H1 (cell line): ENCODE measurements at regions not wholly inside any gene's neighbourhood (a gene's known extent, or its start where the extent isn't known, plus 50 kb on each side); places are given as distances from the start of the nearest gene placed in this dataset.

ENCODE experiments used
- CTCF ChIA-PET: fragments of 300-600 bp; sonication (Branson Sonifier 250); formaldehyde crosslinking; loops from one replicate; lab custom pipeline; 2021; ENCODE audit not compliant: partially characterized antibody; lab: Charles Lee
- POLR2A ChIA-PET: fragments of 300-600 bp; sonication (Branson Sonifier 250); formaldehyde crosslinking; loops from one replicate; lab custom pipeline; 2021; ENCODE audit warnings: inconsistent platforms; ENCODE audit not compliant: partially characterized antibody; lab: Charles Lee
- DNase-seq, 2 experiments: peaks; one replicate each; pipeline versions ENCODE4 v3.0.0 to v3.0.0-alpha.2; 2010 to 2022; ENCODE audit warnings: low spot score in 2 of 2, low read depth in 1 of 2, mixed read lengths in 1 of 2
- FAIRE-seq: peaks from 2 replicates; lab custom pipeline; 2011; peaks lifted over from hg19 to GRCh38; lab: Jason Lieb, UNC
- H2AFZ ChIP-seq: 2 replicates; pipeline ENCODE4 v1.8.1; 2012; ENCODE audit warnings: low read length, inconsistent platforms
- H2AK5ac ChIP-seq: 2 replicates; pipeline ENCODE4 v1.6.1; 2013; ENCODE audit warnings: low read depth, low read length
- H2BK120ac ChIP-seq: replicated peaks from 2 replicates; pipeline ENCODE3; 2013; ENCODE audit warnings: low read depth, low read length, inconsistent platforms
- H2BK12ac ChIP-seq: 2 replicates; pipeline ENCODE4 v1.6.1; 2013; ENCODE audit warnings: low read depth, low read length
- H2BK15ac ChIP-seq: 2 replicates; pipeline ENCODE4 v1.6.1; 2013; ENCODE audit warnings: low read length
- H2BK20ac ChIP-seq: 2 replicates; pipeline ENCODE4 v1.6.1; 2013; ENCODE audit warnings: low read length
- H2BK5ac ChIP-seq: 2 replicates; pipeline ENCODE4 v1.6.1; 2013; ENCODE audit warnings: low read depth, low read length
- H3K14ac ChIP-seq: 2 replicates; pipeline ENCODE4 v1.6.1; 2013; ENCODE audit warnings: inconsistent platforms; ENCODE audit not compliant: insufficient read length
- H3K18ac ChIP-seq: 2 replicates; pipeline ENCODE4 v1.6.1; 2013; ENCODE audit warnings: low read length; ENCODE audit errors: extremely low read depth
- H3K23ac ChIP-seq: 2 replicates; pipeline ENCODE4 v1.6.1; 2013; ENCODE audit warnings: inconsistent platforms; ENCODE audit not compliant: insufficient read length
- H3K23me2 ChIP-seq: 2 replicates; pipeline ENCODE4 v1.6.1; 2013; ENCODE audit warnings: low read depth, low read length
- H3K27ac ChIP-seq: 2 replicates; pipeline ENCODE4 v1.6.1; 2011; ENCODE audit warnings: low read depth, low read length, inconsistent platforms
- H3K27me3 ChIP-seq, 4 experiments: replicated peaks in 1 of 4; 1 replicate in 1 of 4; 2 replicates in 3 of 4; pipeline versions ENCODE4 v1.6.1 to v1.8.1; 2011 to 2013; ENCODE audit warnings: low read length in 3 of 4, mild to moderate bottlenecking in 3 of 4, inconsistent platforms in 2 of 4, mixed read lengths in 2 of 4, moderate library complexity in 1 of 4; ENCODE audit not compliant: control insufficient read depth in 3 of 4, insufficient read depth in 3 of 4; ENCODE audit errors: extremely low read depth in 1 of 4
- H3K36me3 ChIP-seq, 4 experiments: 2 replicates each; pipeline versions ENCODE4 v1.6.1 to v1.8.1; 2011 to 2013; ENCODE audit warnings: mild to moderate bottlenecking in 4 of 4, low read length in 3 of 4, moderate library complexity in 2 of 4, control low read depth in 1 of 4, inconsistent platforms in 1 of 4; ENCODE audit not compliant: insufficient read depth in 4 of 4, control insufficient read depth in 2 of 4
- H3K4ac ChIP-seq: replicated peaks from 2 replicates; pipeline ENCODE3; 2013; ENCODE audit warnings: low read length, low read depth, mixed read lengths, inconsistent platforms; ENCODE audit not compliant: insufficient read length
- H3K4me1 ChIP-seq, 4 experiments: replicated peaks in 1 of 4; 1 replicate in 1 of 4; 2 replicates in 3 of 4; pipeline versions ENCODE4 v1.6.1 to v1.8.1; 2011 to 2013; ENCODE audit warnings: low read length in 3 of 4, inconsistent platforms in 2 of 4, mixed read lengths in 1 of 4; ENCODE audit not compliant: insufficient read depth in 4 of 4, control insufficient read depth in 3 of 4
- H3K4me2 ChIP-seq, 2 experiments: 2 replicates each; pipeline versions ENCODE4 v1.6.1 to v1.8.1; 2011 to 2013; ENCODE audit warnings: low read depth in 2 of 2, low read length in 2 of 2, control low read depth in 1 of 2, inconsistent platforms in 1 of 2, mild to moderate bottlenecking in 1 of 2; ENCODE audit not compliant: insufficient read depth in 1 of 2
- H3K4me3 ChIP-seq, 4 experiments: fragments of 200-600, 300-600 bp in 1 of 4; sonication (generic), shearing (Covaris generic), sonication (Bioruptor Twin) in 1 of 4; 2 replicates each; pipeline versions ENCODE4 v1.5.1 to v1.8.1; 2011 to 2016; ENCODE audit warnings: low read length in 4 of 4, low read depth in 3 of 4, control low read depth in 2 of 4, inconsistent platforms in 2 of 4, mild to moderate bottlenecking in 2 of 4, mixed read lengths in 1 of 4, moderate library complexity in 1 of 4; ENCODE audit not compliant: insufficient read depth in 2 of 4; ENCODE audit errors: extremely low read depth in 1 of 4
- H3K56ac ChIP-seq: replicated peaks from 2 replicates; pipeline ENCODE3; 2013; ENCODE audit warnings: low read depth, mild to moderate bottlenecking, mixed read lengths, low read length, inconsistent platforms; ENCODE audit not compliant: insufficient read length
- H3K79me1 ChIP-seq: 2 replicates; pipeline ENCODE4 v1.6.1; 2013; ENCODE audit warnings: low read depth, low read length, control low read depth
- H3K79me2 ChIP-seq, 2 experiments: 2 replicates each; pipeline versions ENCODE4 v1.6.1 to v1.8.1; 2012 to 2013; ENCODE audit warnings: low read length in 2 of 2, mild to moderate bottlenecking in 2 of 2, inconsistent platforms in 1 of 2; ENCODE audit not compliant: insufficient read depth in 2 of 2, control insufficient read depth in 1 of 2
- H3K9ac ChIP-seq, 4 experiments: replicated peaks in 1 of 4; 1 replicate in 1 of 4; 2 replicates in 3 of 4; pipeline versions ENCODE4 v1.6.1 to v1.8.1; 2011 to 2013; ENCODE audit warnings: low read depth in 3 of 4, low read length in 3 of 4, control low read depth in 2 of 4, mild to moderate bottlenecking in 2 of 4, moderate library complexity in 2 of 4, inconsistent platforms in 1 of 4; ENCODE audit errors: extremely low read depth in 1 of 4
- H3K9me3 ChIP-seq, 2 experiments: 2 replicates each; pipeline versions ENCODE4 v1.6.1 to v1.8.1; 2012 to 2013; ENCODE audit warnings: mild to moderate bottlenecking in 2 of 2, moderate library complexity in 2 of 2, control low read depth in 1 of 2, inconsistent platforms in 1 of 2, low read depth in 1 of 2, low read length in 1 of 2, mixed read lengths in 1 of 2; ENCODE audit not compliant: insufficient read depth in 2 of 2
- H4K20me1 ChIP-seq, 2 experiments: replicated peaks in 1 of 2; 2 replicates each; pipeline versions ENCODE3 to v1.8.1; 2011 to 2013; ENCODE audit warnings: inconsistent platforms in 2 of 2, low read length in 2 of 2, mild to moderate bottlenecking in 1 of 2; ENCODE audit not compliant: insufficient read depth in 2 of 2, control insufficient read depth in 1 of 2
- H4K5ac ChIP-seq: 2 replicates; pipeline ENCODE4 v1.6.1; 2013; ENCODE audit warnings: low read length, low read depth, mixed read lengths, inconsistent platforms; ENCODE audit not compliant: insufficient read length
- H4K8ac ChIP-seq: 2 replicates; pipeline ENCODE4 v1.8.0; 2013; ENCODE audit warnings: mild to moderate bottlenecking, moderate library complexity, low read length, inconsistent platforms; ENCODE audit not compliant: insufficient read depth; ENCODE audit errors: extremely low read depth
- H4K91ac ChIP-seq: replicated peaks from 2 replicates; pipeline ENCODE3; 2013; ENCODE audit warnings: low read length, mixed read lengths, inconsistent platforms; ENCODE audit not compliant: insufficient read length
- SUZ12 ChIP-seq: fragments of 200-600 bp; sonication (generic); IDR thresholded peaks from 2 replicates; pipeline ENCODE4 v1.6.1; 2012; ENCODE audit warnings: mild to moderate bottlenecking, inconsistent platforms, low read length, moderate library complexity, mixed read lengths
- WGBS, 2 experiments: shearing (Covaris generic) in 1 of 2; methylation state at CpG; one replicate each; pipeline versions ENCODE4 v1.1.6 to v1.1.7; 2013 to 2015; ENCODE audit warnings: low lambda C conversion rate in 2 of 2, mixed read lengths in 2 of 2, inconsistent platforms in 1 of 2, low coverage in 1 of 2, missing lambda C conversion rate in 1 of 2; ENCODE audit not compliant: insufficient replicate concordance in 2 of 2, insufficient coverage in 1 of 2, insufficient read length in 1 of 2; ENCODE audit errors: extremely low coverage in 1 of 2, missing lambda C conversion rate in 1 of 2; 5-methylcytosine and 5-hydroxymethylcytosine counted together

DNA sequence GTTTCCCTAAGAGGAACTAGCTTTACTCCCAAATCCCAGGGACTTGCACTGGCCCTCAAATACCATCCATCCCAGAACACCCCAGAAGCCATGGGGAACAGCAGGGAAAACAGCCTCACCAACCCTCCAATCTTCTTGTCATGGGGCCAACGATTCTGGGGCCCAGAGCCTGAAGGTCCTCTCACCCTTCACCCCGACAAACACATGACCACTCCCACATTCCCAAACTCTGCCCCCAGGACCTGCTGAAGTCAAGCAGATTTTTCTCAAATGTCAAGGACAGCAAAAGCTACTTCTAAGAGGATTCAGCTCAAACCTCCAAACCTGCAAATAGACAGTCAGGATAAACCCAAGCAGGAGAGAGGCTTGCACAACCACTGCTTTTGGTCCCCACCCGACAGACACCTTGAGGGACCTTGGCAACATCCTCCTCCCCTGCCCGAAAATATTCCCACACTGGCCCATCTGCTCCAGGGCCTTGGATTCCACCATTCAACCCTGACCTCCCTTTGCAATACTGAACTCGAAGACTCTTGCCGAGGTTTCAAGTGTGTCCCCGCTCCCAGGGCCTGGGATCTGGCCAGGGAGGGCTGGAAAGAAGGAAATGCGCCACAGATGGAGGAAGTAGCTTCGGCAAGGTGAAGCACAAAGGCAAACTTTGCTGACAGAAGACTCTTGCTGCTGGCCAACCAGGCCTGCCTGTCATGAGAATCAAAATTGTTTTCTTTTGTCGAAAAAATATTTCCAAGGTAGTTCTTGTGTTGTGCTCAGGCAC, 143.3 kb downstream of the ZFP36L2 start:
- Histone ChIP-seq H2AK5ac (no peak overlapping the region), H3K56ac (no peak overlapping the region), H2BK120ac (no peak overlapping the region), H3K27me3 (no peaks in the 10 kb centered on the region), H2BK15ac (peak overlapping the region; percentile 8; the same call in 1 of the 2 replicates), H2BK5ac (no peak overlapping the region), H3K27ac (no peak overlapping the region), H3K79me1 (no peaks in the 10 kb centered on the region), H3K14ac (no peak overlapping the region), H3K18ac (no peak overlapping the region), H3K4ac (no peak overlapping the region), H3K4me1 (peaks cover 0 to 16% (median 8%) of the 10 kb centered on the region in 4 experiments; a peak in 5 of 7 replicates), H2AFZ (no peak overlapping the region), H3K23me2 (0 out of 2 replicates have a peak, but pooled peaks cover 2% of the 10 kb centered on the region), H3K9me3 (no peaks in the 10 kb centered on the region), H3K23ac (no peak overlapping the region), H3K9ac (no peak overlapping the region), H4K91ac (no peak overlapping the region), H2BK12ac (peak overlapping the region; percentile 7; the same call in 1 of the 2 replicates), H3K4me2 (no peak overlapping the region), H4K8ac (no peak overlapping the region), H3K79me2 (no peaks in the 10 kb centered on the region), H4K20me1 (no peaks in the 10 kb centered on the region), H2BK20ac (no peak overlapping the region; the same call in 1 of the 2 replicates), H4K5ac (no peak overlapping the region), H3K36me3 (no peaks in the 10 kb centered on the region), H3K4me3 (no peak overlapping the region)
- no peak for DNase-seq
- POLR2A ChIA-PET = interaction anchor here (2.6 kb wide), 1 partner anchor 18 kb away, joined by 10 read pairs; no protein-coding TSS in a partner anchor
- no peak for TF ChIP-seq SUZ12
- 86% methylated on average over 10 of the region's 10 CpGs; no CpG with 5 or more reads in 1 of the 2 experiments for WGBS, 2 experiments
- CTCF ChIA-PET = interaction anchor here (1.1 to 1.4 kb wide), 4 partner anchors 10 to 59 kb away, joined by 3 read pairs; no protein-coding TSS in a partner anchor
- FAIRE-seq = no peak
